ENCODE measurements at regions not wholly inside any gene's neighbourhood (a gene's known extent, or its start where the extent isn't known, plus 50 kb on each side); places are given as distances from the start of the nearest gene placed in this dataset.

DNA sequence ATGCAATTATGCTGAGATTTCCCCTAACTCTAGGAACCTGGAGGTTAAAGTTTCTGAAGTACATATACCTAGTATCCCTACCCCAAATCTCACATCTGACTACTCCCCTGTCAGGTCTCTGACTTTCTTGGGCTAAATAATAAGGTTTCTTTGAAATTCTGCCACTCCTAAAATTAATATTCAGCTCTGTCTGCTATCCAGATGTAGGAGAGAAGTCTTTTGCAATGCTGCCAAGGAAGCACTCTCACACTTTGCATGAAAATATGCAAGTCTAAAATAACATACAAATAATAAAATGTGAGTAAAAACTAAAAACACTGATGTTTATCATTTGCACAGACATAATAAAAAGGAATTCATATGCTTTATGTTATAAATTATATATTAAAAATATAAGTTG lies 196.9 kb upstream of the LRFN5 start:
- TF ChIP-seq, protein P1, sequence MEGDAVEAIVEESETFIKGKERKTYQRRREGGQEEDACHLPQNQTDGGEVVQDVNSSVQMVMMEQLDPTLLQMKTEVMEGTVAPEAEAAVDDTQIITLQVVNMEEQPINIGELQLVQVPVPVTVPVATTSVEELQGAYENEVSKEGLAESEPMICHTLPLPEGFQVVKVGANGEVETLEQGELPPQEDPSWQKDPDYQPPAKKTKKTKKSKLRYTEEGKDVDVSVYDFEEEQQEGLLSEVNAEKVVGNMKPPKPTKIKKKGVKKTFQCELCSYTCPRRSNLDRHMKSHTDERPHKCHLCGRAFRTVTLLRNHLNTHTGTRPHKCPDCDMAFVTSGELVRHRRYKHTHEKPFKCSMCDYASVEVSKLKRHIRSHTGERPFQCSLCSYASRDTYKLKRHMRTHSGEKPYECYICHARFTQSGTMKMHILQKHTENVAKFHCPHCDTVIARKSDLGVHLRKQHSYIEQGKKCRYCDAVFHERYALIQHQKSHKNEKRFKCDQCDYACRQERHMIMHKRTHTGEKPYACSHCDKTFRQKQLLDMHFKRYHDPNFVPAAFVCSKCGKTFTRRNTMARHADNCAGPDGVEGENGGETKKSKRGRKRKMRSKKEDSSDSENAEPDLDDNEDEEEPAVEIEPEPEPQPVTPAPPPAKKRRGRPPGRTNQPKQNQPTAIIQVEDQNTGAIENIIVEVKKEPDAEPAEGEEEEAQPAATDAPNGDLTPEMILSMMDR (conservative IDR thresholded peaks at IDR 0.05): no peak
- no peak overlapping the region for H3K27ac ChIP-seq

DNA sequence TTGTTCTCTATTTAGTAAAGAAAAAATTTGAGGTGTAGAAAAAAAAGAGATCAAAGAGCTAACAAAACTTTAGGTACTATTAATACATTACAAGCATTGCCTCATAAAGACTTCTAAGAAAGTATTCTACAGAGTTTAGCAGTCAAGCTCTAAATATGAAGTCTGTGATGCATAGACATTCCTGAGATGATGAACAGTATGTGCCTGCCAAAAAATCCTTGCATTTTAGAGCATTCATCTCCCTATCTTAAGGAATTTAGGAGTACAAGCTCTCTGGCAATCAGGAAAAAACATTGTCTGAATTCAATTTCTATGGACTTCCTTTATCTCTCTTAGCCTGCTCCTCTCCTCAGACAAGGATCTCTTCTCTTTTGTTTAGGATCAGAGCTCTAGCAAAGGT lies 202.6 kb upstream of the LRFN5 start:
- TF ChIP-seq, protein P1 (conservative IDR thresholded peaks at IDR 0.05): no peak
- no peak overlapping the region for H3K27ac ChIP-seq

DNA sequence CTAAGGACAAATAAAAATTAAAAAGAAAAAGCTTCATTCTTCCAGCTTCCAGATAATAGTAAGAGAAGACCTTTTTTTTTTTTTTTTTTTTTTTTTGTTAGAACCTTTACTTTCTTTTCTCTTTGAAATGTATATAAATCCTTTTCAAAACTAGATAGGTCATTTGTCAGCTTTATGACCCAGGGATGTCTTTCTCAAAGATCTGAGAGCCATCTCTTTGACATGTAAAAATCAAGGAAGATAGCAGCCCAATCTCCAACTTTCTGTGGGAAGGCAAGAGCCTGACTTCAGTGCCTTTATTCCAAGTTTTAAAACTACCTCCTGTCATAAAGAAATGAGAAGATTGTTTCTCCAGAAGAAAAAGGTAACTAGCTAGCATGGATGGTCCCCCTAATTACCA lies 203.3 kb upstream of the LRFN5 start:
- TF ChIP-seq, protein P1 (conservative IDR thresholded peaks at IDR 0.05): no peak
- H3K27ac ChIP-seq: no peak overlapping the region

DNA sequence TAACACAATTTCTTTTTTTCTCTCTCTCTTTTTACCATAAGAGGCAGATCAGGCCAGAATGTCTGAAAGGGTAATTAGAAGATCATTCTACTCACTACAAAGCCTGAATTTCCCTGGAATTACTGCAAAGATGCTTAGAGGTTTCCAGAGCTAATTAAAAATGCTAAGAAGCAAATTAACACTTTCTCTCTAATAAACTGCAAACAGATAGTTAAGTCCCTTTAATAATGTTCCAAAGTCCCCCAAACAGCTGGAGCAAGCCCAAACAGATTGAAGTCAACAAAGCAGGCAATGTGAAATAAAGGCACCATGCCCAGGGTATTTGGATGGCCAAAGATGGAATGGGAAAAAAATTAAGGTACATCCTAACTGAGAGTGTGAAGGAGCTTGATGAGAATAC lies 208.8 kb upstream of the LRFN5 start:
- H3K27ac ChIP-seq: no peak overlapping the region
- TF ChIP-seq, protein P1 (conservative IDR thresholded peaks at IDR 0.05): no peak

DNA sequence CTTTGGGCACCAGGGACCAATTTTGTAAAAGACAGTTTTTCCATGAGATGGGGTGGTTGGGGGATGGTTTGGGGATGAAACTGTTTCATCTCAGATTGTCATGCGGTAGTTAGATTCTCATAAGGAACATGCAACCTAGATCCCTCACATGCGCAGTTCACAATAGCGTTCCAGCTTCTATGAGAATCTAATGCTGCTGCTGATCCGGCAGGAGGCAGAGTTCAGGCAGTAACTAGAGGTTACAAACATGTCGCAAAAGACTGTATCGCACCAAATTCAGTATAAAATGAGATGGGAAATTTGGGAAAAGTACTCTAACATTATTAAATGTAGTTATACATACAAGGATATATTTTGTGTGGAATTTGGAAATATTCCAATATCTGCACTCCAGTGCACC lies 213.2 kb upstream of the LRFN5 start:
- H3K27ac ChIP-seq: no peak overlapping the region
- TF ChIP-seq, protein P1 (conservative IDR thresholded peaks at IDR 0.05): peak; percentile 57

DNA sequence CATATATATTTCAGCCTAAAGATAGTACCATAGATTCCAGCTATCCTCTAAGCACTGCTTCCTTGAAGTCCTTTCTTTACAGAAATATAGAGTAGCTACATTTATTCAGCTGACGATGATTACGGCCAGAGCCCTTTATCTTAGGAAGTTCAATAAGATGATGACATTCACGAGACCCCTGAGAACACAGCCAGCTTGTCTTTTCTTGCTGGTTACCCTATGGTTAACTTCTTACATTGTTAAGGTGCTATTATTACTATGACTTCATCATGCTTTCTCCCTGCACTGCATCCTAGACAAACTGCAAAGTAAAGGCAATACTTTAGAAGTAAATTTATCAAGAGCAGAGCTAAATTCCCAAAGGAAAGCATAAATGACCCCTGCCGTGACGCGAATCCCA lies 214.4 kb upstream of the LRFN5 start:
- TF ChIP-seq, protein P1 (conservative IDR thresholded peaks at IDR 0.05): no peak
- no peak overlapping the region for H3K27ac ChIP-seq

DNA sequence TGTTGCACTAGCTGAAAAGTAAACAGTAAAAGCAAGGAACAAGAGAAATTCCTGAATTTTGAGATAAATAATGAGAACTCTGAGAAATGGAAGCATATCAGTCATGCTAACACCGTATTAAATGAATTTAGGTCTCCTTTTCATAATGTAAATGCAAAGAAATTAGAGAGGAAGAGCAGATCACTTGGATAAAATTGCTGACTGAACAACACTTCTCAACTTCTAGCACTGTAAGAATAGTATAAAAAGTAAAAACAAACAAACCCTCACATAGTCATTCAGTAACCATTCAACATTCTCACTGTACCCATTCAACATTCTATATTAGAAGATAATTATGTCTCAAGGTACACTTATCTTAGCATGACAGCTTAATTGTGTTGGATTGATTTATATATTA lies 217.3 kb upstream of the LRFN5 start:
- H3K27ac ChIP-seq: no peak overlapping the region
- TF ChIP-seq, protein P1 (conservative IDR thresholded peaks at IDR 0.05): no peak

DNA sequence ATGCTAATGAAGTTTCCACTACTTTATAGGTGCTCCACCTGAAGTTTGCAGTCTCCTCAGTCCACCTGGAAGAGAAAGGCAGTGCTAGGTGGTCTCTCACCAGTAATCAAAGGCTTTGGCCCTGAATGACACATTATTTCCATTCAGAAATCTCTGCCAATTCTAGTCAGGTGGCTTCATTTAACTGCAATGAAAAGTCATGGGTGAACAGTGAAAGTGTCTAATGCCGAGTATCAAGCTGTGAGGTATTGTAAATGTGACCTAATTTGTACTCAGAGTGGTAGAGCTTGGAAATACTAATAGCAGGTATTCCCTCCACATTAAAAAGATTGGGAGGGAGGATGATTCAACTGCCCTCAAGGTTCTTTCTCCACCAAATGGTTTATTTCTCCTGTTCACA lies 220.9 kb upstream of the LRFN5 start:
- no peak overlapping the region for H3K27ac ChIP-seq
- TF ChIP-seq, protein P1 (conservative IDR thresholded peaks at IDR 0.05): no peak

Data from VCaP (cell line).